Thoracic aorta (tissue), 2 donors: ENCODE measurements at regions not wholly inside any gene's neighbourhood (a gene's known extent, or its start where the extent isn't known, plus 50 kb on each side); places are given as distances from the start of the nearest gene placed in this dataset.

Experiments used
- ATAC-seq: fragments of 150-250 bp; one replicate; pipeline ENCODE4 v1.8.0; 2017; ENCODE audit warnings: low read depth; ENCODE audit not compliant: insufficient number of reproducible peaks, low FRiP score
- DNase-seq: peaks from one replicate; pipeline ENCODE4 v3.0.0-alpha.2; 2020; ENCODE audit warnings: low spot score
- H3K27ac ChIP-seq, 2 donors: fragments of 200-600 bp; sonication (generic); 1 replicate in 1 of 2; 2 replicates in 1 of 2; pipeline ENCODE4 v1.5.1; 2016; ENCODE audit warnings: mild to moderate bottlenecking in 2 of 2, moderate library complexity in 2 of 2
- H3K27me3 ChIP-seq: fragments of 200-600 bp; sonication (generic); replicated peaks from 2 replicates; pipeline ENCODE4 v1.6.0; 2016; ENCODE audit warnings: mild to moderate bottlenecking; ENCODE audit not compliant: insufficient read depth
- H3K36me3 ChIP-seq: fragments of 200-600 bp; sonication (generic); one replicate; pipeline ENCODE4 v1.5.1; 2016
- H3K4me1 ChIP-seq, 2 donors: fragments of 200-600 bp; sonication (generic); 1 replicate in 1 of 2; 2 replicates in 1 of 2; pipeline versions ENCODE4 v1.5.1 to v1.6.0; 2016; ENCODE audit warnings: low read depth in 2 of 2, mild to moderate bottlenecking in 1 of 2; ENCODE audit not compliant: control insufficient read depth in 1 of 2
- H3K4me3 ChIP-seq: fragments of 200-600 bp; sonication (generic); 2 replicates; pipeline ENCODE4 v1.5.1; 2016; ENCODE audit warnings: mild to moderate bottlenecking
- H3K9me3 ChIP-seq: fragments of 200-600 bp; sonication (generic); 2 replicates; pipeline ENCODE4 v1.5.1; 2016
- CTCF ChIP-seq: fragments of 200-600 bp; sonication (generic); IDR thresholded peaks from one replicate; pipeline ENCODE4 v1.5.1; 2019; ENCODE audit warnings: antibody characterized with exemption

GRCh38 chr9:120289098-120289497, 290.9 kb downstream of the CDK5RAP2 start:
- Histone ChIP-seq H3K27ac (no peak overlapping the region), H3K27me3 (no peaks in the 10 kb centered on the region), H3K4me3 (no peak overlapping the region), H3K36me3 (no peaks in the 10 kb centered on the region), H3K9me3 (no peaks in the 10 kb centered on the region), H3K4me1 (peaks cover 4 to 16% of the 10 kb centered on the region in 2 donors)
- TF ChIP-seq CTCF, result no peak
- ATAC-seq (no peak), DNase-seq (no peak)

GRCh38 chr9:120286530-120286929, 293.4 kb downstream of the CDK5RAP2 start:
- H3K4me1 ChIP-seq, result peaks cover 4 to 16% of the 10 kb centered on the region in 2 donors
- ATAC-seq (no peak), DNase-seq (no peak)
- no peak overlapping the region for H3K4me3 ChIP-seq
- no peaks in the 10 kb centered on the region for H3K36me3 ChIP-seq
- no peak for TF ChIP-seq CTCF
- no peak overlapping the region for H3K27ac ChIP-seq
- no peaks in the 10 kb centered on the region for H3K27me3 ChIP-seq
- no peaks in the 10 kb centered on the region for H3K9me3 ChIP-seq

GRCh38 chr9:120284821-120285220, 295.1 kb downstream of the CDK5RAP2 start:
- H3K27me3 ChIP-seq, result no peaks in the 10 kb centered on the region
- no peaks in the 10 kb centered on the region for H3K9me3 ChIP-seq
- H3K36me3 ChIP-seq, result no peaks in the 10 kb centered on the region
- no peak for DNase-seq
- H3K4me3 ChIP-seq, result no peak overlapping the region
- no peak for ATAC-seq
- H3K4me1 ChIP-seq, result peaks cover under 1 to 7% of the 10 kb centered on the region in 2 donors
- H3K27ac ChIP-seq, result no peak overlapping the region
- TF ChIP-seq CTCF, result no peak

GRCh38 chr9:120281665-120282064, 298.3 kb downstream of the CDK5RAP2 start:
- ATAC-seq (no peak), DNase-seq (no peak)
- no peaks in the 10 kb centered on the region for H3K9me3 ChIP-seq
- TF ChIP-seq CTCF, result no peak
- H3K4me3 ChIP-seq, result no peak overlapping the region
- H3K4me1 ChIP-seq, result no peaks in the 10 kb centered on the region
- no peaks in the 10 kb centered on the region for H3K27me3 ChIP-seq
- no peak overlapping the region for H3K27ac ChIP-seq
- no peaks in the 10 kb centered on the region for H3K36me3 ChIP-seq

GRCh38 chr9:120267929-120268328, 312.0 kb downstream of the CDK5RAP2 start:
- Histone ChIP-seq H3K4me1 (no peaks in the 10 kb centered on the region), H3K27me3 (no peaks in the 10 kb centered on the region), H3K9me3 (no peaks in the 10 kb centered on the region), H3K27ac (no peak overlapping the region), H3K36me3 (no peaks in the 10 kb centered on the region), H3K4me3 (no peak overlapping the region)
- ATAC-seq, result no peak
- TF ChIP-seq CTCF, result no peak
- no peak for DNase-seq
